Ascending aorta (tissue), 2 donors: ENCODE measurements at regions not wholly inside any gene's neighbourhood (a gene's known extent, or its start where the extent isn't known, plus 50 kb on each side); places are given as distances from the start of the nearest gene placed in this dataset.

Experiments used
- DNase-seq, 2 donors: peaks; one replicate each; pipeline ENCODE4 v3.0.0-alpha.2; 2019; ENCODE audit warnings: low spot score in 2 of 2
- H3K27ac ChIP-seq, 2 donors: fragments of 200-600 bp; sonication (generic); one replicate each; pipeline ENCODE4 v1.5.1; 2016 to 2017; ENCODE audit warnings: mild to moderate bottlenecking in 1 of 2
- H3K27me3 ChIP-seq: fragments of 200-600 bp; sonication (generic); one replicate; pipeline ENCODE4 v1.5.1; 2017
- H3K36me3 ChIP-seq, 2 donors: fragments of 200-600 bp; sonication (generic); one replicate each; pipeline ENCODE4 v1.5.1; 2016
- H3K4me1 ChIP-seq, 2 donors: fragments of 200-600 bp; sonication (generic); one replicate each; pipeline ENCODE4 v1.5.1; 2016 to 2017; ENCODE audit warnings: mild to moderate bottlenecking in 1 of 2
- H3K4me3 ChIP-seq, 2 donors: fragments of 200-600 bp; sonication (generic); one replicate each; pipeline ENCODE4 v1.5.1; 2016 to 2017; ENCODE audit warnings: mild to moderate bottlenecking in 1 of 2
- H3K9me3 ChIP-seq, 2 donors: fragments of 200-600 bp; sonication (generic); one replicate each; pipeline ENCODE4 v1.5.1; 2016
- intact Hi-C: fragments of 100-400 bp; cut with DNase I; formaldehyde crosslinking; loops from one replicate; pipeline ENCODE4 v1.15.1; 2023
- TF ChIP-seq, protein P1 (sequence below), 3 experiments: fragments of 200-600 bp in 2 of 3; fragments of 450-650 bp in 1 of 3; sonication (generic) in 2 of 3; IDR thresholded peaks; one replicate each; pipeline ENCODE4 v1.5.1; 2016 to 2019; ENCODE audit warnings: antibody characterized with exemption in 3 of 3, mild to moderate bottlenecking in 1 of 3, moderate library complexity in 1 of 3

DNA sequence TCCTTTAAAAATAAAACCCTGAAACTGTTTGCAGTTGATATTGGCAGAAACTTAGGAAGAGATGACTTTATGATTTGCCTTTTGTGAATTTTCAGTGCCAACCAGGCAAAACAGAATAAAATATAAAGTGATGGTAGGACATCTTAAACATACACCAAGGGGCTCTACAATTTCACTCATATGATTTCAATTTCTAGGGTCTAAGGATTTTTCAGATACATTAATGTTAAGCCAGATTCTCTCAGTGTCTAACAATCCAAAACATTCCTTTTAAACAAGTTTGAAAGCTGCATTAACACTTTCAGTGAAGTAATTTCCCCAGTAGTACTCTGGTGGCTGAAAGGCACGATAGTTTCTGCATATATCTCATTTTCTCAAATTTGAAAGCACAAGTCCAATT, 1262.0 kb upstream of the ADGRL3 start:
- TF ChIP-seq, protein P1, sequence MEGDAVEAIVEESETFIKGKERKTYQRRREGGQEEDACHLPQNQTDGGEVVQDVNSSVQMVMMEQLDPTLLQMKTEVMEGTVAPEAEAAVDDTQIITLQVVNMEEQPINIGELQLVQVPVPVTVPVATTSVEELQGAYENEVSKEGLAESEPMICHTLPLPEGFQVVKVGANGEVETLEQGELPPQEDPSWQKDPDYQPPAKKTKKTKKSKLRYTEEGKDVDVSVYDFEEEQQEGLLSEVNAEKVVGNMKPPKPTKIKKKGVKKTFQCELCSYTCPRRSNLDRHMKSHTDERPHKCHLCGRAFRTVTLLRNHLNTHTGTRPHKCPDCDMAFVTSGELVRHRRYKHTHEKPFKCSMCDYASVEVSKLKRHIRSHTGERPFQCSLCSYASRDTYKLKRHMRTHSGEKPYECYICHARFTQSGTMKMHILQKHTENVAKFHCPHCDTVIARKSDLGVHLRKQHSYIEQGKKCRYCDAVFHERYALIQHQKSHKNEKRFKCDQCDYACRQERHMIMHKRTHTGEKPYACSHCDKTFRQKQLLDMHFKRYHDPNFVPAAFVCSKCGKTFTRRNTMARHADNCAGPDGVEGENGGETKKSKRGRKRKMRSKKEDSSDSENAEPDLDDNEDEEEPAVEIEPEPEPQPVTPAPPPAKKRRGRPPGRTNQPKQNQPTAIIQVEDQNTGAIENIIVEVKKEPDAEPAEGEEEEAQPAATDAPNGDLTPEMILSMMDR (IDR thresholded peaks at IDR 0.05): no peak
- Histone ChIP-seq H3K9me3 (no peaks in the 10 kb centered on the region), H3K36me3 (no peaks in the 10 kb centered on the region), H3K27me3 (no peaks in the 10 kb centered on the region), H3K4me3 (no peak overlapping the region), H3K27ac (no peak overlapping the region), H3K4me1 (no peaks in the 10 kb centered on the region)
- DNase-seq: no peak
- intact Hi-C loops: no loop called here

DNA sequence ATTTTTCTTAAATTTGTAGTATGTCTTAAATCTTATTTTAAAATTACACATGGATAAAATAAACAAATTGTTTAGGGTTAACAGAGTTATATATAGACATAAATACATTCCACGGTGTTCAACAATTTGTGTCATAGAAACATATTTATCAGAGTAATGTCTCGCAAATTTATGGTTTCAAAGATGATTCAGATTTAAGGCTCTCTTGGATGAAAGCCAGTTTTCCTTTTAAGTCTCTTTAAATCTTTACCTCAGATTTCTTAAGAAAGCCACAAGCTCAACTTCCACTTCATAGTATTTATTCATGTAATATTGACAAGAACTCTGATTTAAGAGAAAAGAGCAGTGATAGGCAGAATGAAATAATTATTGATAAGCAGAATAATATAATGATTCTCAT, 1254.8 kb upstream of the ADGRL3 start:
- TF ChIP-seq, protein P1 (IDR thresholded peaks at IDR 0.05): no peak
- no peaks in the 10 kb centered on the region for H3K36me3 ChIP-seq
- H3K4me1 ChIP-seq: no peaks in the 10 kb centered on the region
- intact Hi-C loops: no loop called here
- H3K4me3 ChIP-seq: no peak overlapping the region
- no peaks in the 10 kb centered on the region for H3K27me3 ChIP-seq
- no peaks in the 10 kb centered on the region for H3K9me3 ChIP-seq
- DNase-seq: no peak
- H3K27ac ChIP-seq: no peak overlapping the region

DNA sequence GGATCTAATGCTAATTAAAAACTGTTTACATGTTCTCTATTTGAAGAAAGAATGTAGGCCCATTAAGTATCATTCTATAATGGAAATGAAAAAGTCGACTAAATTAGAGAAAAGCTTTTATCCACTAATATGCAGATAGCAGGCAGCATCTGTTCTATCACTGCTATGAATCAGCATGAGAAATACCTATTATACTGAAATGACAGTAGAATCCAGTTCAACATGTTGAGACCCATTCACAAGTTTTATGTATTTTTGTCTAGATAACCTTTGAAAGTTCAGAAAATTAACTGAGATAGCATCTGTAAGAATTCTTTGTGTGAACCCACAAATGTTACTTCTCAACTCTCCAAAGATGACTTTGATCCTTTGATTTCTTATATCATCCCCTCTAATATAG, 1254.4 kb upstream of the ADGRL3 start:
- Histone ChIP-seq H3K27ac (no peak overlapping the region), H3K9me3 (no peaks in the 10 kb centered on the region), H3K27me3 (no peaks in the 10 kb centered on the region), H3K36me3 (no peaks in the 10 kb centered on the region), H3K4me3 (no peak overlapping the region), H3K4me1 (no peaks in the 10 kb centered on the region)
- intact Hi-C loops: no loop called here
- TF ChIP-seq, protein P1 (IDR thresholded peaks at IDR 0.05): no peak
- no peak for DNase-seq

DNA sequence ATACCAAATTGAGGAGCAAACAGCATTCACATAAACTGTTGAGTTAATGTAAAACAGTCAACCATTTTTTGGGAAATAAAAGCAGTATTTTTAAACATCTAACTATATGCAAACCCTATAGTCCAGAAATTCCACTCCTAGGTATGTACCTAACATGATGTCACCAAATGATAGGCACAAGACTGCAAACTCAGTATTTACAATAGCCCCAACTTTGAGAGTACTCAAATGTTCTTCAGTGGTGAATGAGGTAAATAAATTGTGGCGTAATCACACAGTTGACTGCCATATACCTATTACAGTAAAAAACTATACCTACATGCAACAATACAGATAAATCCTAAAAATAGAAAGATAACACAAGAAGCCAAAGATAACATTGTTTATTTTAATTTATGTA, 1243.8 kb upstream of the ADGRL3 start:
- no peak overlapping the region for H3K27ac ChIP-seq
- no peaks in the 10 kb centered on the region for H3K36me3 ChIP-seq
- no peaks in the 10 kb centered on the region for H3K27me3 ChIP-seq
- no peak for DNase-seq
- H3K4me3 ChIP-seq: no peak overlapping the region
- no peaks in the 10 kb centered on the region for H3K4me1 ChIP-seq
- H3K9me3 ChIP-seq: no peaks in the 10 kb centered on the region
- TF ChIP-seq, protein P1 (IDR thresholded peaks at IDR 0.05): no peak
- intact Hi-C loops: no loop called here

DNA sequence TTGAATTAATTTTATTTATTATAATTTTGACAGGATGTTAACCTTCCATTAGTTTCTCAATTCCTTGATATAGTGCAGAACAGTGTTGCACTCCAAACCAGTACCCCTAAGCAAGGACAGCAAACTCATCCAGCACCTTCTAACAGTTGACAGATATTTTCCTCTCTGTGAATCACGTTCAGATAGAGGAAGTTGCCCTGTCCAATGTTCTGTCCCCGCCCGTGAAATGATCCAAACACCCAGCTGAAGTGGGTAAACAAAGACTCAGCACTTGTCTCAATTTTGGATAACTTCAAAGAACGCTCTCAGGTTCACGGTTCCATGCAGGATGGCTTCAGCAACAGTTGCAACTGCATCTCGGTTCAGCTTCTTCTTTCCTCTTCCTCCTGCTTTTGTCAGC, 1240.0 kb upstream of the ADGRL3 start:
- TF ChIP-seq, protein P1 (IDR thresholded peaks at IDR 0.05): no peak
- H3K27ac ChIP-seq: no peak overlapping the region
- intact Hi-C loops: no loop called here
- H3K36me3 ChIP-seq: no peaks in the 10 kb centered on the region
- H3K4me1 ChIP-seq: no peaks in the 10 kb centered on the region
- no peaks in the 10 kb centered on the region for H3K27me3 ChIP-seq
- DNase-seq: no peak
- H3K9me3 ChIP-seq: no peaks in the 10 kb centered on the region
- H3K4me3 ChIP-seq: no peak overlapping the region

DNA sequence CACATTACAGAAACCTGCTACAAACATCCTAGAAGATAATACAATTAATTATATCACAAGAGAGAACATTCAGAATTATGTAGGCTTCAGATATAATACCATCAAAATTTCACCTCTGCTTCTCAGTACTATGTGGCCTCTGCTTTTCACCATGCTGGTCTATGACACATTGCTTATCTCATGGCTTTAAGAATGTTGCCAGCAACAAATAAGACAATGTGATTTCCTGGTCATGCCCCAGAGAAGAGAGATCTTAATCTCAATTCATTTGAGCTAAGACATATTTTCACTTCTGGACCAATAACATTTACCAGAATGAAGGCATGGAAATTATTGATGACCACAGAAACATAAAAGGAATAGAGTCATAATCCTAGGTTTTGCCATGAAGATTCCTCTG, 1233.4 kb upstream of the ADGRL3 start:
- Histone ChIP-seq H3K27ac (no peak overlapping the region), H3K27me3 (no peaks in the 10 kb centered on the region), H3K4me1 (no peaks in the 10 kb centered on the region), H3K36me3 (no peaks in the 10 kb centered on the region), H3K4me3 (no peak overlapping the region), H3K9me3 (no peaks in the 10 kb centered on the region)
- intact Hi-C loops: no loop called here
- TF ChIP-seq, protein P1 (IDR thresholded peaks at IDR 0.05): no peak
- no peak for DNase-seq
